ENCODE measurements at regions not wholly inside any gene's neighbourhood (a gene's known extent, or its start where the extent isn't known, plus 50 kb on each side); places are given as distances from the start of the nearest gene placed in this dataset.
"Not testable (repeated sequence)": the region's sequence is repeated elsewhere in the genome, so short reads cannot be mapped to it uniquely, and the experiment has no call there.

DNA sequence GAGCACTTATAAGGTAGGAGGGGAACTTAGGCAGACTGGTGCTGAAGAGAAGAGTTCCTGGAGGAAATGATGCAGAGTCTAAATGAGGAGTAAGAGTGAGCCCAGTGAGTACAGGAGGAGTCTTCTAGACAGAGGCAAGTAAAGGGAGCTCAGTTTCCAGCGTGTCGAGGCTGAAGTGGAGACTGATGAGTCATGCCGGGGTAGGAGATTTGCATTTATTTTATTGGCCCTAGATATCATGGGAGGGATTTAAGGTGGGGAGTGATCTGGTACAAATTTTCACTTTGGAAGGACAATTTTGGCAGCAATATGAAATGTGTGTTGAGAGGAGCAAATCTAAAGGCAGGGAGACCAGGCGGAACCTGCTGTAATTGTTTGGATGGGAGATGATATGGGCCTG, 157.5 kb downstream of the TTC8 start:
- no peak for FAIRE-seq
- DNase-seq (ENCODE audit: insufficient read length, low spot score) = no peak

DNA sequence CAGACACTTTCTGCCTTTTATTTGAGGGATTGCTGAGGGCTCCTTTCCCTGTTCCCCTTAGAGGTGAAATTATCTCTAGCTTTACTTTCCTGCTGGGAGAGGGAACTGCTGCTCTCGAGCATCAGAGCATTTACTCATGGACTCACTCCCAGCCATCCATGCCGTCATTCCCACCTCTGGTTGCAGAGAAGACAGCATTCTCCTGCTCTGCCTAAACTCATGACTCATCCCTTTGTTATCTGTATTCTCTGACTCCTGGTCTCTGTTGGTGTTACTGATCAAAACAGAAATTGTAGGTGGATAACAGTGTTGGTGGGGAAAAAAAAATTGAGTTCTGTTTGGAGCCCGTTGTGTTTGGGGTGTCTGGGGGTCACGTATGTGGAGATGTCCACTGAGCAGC, 159.3 kb downstream of the TTC8 start:
- DNase-seq (ENCODE audit: insufficient read length, low spot score) (peak; percentile 40), FAIRE-seq (peak; percentile 28)

DNA sequence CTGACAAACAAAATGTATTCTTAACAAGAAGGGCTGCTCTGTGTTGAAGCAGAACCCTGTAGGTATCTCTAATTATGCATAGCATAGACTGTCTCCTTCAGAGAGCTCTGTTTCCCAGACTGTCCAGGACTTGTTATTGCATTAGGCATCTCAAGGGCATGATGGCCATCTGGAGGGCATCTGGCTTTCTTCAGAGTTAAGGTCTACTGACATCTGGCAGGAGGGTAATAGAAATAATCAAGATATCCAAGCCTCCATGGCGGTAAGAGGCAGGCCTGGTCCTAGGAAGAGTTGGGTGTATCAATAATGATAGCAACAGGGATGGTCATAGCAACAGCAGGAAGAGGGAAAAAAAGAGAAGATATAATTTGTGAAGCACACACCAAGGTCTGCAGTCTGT, 161.2 kb downstream of the TTC8 start:
- DNase-seq (ENCODE audit: insufficient read length, low spot score) (no peak), FAIRE-seq (no peak)

DNA sequence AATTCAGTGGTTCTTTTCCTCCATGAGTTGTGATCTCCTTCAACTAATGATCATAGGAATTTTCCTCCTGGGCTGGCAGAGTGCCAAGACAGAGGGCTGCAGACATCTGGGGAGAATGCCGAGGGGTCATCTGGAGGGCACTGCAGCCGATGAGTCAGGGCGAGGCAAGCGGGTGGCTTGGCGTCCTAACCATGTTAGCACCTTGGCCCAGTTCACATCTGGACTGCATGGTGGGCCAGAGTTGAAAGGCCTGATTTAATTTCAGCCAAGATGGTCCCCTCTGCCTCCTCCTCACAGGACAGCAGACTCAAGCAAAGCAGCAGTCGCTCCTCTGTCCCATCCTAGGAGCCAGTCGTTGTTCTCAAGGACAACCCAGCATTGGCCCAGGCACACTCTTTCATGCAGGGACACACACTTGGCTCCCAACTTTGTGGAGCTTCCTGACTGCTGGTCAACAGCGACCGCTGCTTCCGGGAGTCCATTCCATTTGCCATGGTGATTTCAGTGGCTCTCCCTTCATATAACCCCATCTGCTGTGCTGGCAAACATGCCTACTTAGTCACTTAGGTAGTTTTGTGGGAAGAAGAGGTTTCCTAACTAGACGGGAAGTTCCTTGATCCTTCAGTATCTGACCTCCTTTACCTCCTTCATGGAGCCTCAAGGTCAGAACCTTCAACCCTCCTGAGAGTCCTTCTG, 161.8 kb downstream of the TTC8 start:
- no peak for FAIRE-seq
- DNase-seq (ENCODE audit: insufficient read length, low spot score) = peak; percentile 22

DNA sequence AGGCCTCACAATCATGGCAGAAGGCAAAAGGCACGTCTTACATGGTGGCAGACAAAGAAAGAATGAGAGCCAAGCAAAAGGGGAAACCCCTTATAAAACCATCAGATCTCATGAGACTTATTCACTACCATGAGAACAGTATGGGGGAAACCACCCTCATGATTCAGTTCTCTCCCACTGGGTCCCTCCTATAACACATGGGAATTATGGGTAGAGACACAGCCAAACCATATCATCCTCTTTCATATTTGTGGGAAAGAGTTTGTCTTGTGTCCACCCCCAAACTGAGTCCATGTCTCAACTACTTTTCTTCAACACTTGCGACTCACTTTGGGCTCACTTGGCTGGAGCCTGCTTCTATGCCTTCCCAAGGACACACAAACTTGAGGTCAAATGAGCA, 162.5 kb downstream of the TTC8 start:
- DNase-seq (ENCODE audit: insufficient read length, low spot score); FAIRE-seq: not testable (repeated sequence)

DNA sequence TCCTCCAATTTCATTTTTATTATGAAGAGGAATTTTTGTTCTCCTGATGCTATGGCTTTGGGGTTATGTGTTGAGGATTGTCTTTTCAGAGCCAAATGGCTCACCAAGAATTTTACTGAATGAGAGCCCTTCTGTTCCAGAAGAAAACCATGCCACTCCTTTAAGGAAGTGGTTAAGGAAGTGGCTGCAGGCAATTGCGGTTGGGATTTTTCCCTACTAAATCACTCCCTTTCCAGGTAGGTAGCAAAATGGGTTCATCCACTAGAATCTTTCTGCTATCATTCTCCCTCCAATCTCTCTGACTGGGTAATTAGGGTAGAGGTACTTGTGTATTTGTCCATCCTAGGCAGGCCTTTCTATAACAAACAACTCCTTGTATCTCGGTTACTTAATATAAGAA, 163.1 kb downstream of the TTC8 start:
- DNase-seq (ENCODE audit: insufficient read length, low spot score) (no peak), FAIRE-seq (no peak)

DNA sequence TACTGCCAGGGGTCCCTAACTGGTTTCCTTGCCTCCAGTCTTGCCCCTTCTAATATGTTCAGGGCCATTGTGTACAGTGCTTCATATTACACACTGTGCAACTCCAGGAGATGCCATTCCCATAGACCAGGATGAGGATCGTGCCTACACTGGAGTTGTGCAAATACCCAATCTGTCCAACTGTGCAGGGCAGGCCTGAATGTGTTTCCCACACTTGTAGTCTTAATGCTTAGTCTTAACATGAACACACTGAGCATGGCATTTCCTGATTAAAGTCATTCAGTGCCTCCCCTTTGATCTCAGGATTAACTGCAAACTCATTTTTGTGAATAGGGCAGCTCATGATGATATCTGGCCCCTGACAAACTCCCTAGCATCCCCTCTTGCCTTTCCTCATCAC, 165.5 kb downstream of the TTC8 start:
- DNase-seq (ENCODE audit: insufficient read length, low spot score) (no peak), FAIRE-seq (no peak)

DNA sequence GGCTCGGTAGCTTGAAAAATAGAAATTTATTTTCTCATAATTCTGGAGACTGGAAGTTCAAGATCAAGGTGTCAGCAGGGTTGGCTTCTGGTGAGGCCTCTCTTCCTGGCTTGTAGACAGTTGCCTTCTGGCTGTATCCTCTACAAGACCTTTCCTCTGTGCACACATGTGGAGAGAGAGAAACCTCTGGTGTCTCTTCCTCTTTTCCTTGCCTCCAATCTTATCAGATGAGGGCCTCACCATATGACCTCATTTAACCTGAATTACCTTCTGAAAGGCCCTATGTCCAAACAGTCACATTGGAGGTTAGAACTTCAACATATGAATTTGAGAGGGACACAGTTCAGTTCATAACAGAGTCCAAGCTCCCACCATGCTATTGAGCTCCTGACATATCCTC, 166.4 kb downstream of the TTC8 start:
- DNase-seq (ENCODE audit: insufficient read length, low spot score) (no peak), FAIRE-seq (no peak)

DNA sequence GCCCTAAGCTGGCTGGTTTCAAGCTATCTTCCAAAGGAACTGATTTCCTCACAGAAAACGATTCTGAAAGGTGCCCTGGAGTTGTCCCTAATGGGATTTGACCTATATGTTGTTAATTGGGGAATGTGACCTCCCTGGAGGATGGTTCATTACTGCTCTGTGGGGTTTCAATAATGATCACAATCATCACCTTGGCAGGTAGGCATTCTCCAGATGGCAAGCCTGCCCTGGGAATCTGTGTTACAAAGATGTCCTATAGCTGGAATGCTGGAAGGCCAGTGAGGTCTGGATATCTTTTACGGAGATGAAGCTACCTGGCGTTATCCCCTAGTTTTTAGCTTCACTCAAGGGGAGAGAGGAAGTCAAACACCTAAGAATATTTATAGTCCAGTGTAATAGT, 167.6 kb downstream of the TTC8 start:
- DNase-seq (ENCODE audit: insufficient read length, low spot score) (no peak), FAIRE-seq (no peak)

DNA sequence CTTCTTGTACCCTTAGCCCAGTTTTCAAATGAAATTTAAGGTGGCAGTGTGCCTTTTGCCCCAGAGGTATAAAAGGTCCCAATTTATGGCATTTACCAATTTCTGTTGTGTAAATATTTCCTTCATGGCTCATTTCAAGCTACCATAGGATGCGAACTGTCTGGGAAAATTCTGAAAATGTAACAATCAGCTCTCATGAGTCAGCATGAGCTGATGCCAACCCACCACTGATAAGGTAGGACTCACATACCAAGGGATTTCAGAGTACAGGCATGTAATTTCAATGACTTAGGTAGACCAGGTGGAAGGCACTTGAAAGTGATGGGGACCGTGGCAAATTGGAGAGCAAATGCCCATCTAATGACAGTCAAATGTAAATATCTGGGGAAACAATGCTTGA, 169.5 kb downstream of the TTC8 start:
- no peak for FAIRE-seq
- DNase-seq (ENCODE audit: insufficient read length, low spot score) = no peak

DNA sequence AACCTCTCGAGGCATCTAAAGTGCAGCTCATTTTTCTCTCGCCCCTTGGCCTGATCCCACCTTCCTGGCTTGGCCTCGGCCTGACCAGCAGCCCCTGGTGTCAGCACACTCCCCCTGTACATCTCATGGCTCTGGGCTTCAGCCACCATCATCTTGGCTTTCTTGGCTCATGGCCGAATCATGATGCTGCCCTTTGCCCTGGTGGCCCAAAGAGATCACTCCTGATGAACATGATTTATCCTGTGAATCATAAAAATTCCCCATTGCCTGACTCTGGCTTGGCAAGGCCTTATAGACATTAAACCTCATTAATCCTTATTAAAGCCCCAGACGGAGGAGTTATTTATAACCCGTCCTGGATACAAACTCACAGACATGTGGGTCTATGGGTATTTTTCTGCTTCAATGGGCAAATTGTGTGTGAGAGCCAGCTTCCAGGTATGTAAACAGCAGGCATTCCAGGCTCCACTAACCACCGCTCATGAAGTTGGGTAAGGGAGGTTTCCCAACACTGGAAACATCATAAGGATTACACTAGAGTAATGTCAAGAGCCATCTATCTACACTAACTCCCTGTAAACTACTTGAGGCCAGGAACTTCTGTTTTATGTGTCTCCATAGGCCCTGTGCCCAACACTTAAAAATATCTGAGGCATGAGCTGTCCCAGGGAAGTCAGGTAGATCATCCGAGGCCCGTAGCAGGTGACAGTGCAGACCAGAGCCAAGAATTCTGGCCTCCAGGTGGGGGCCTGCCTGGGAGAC, 171.2 kb downstream of the TTC8 start:
- FAIRE-seq (no peak), DNase-seq (ENCODE audit: insufficient read length, low spot score) (no peak)

DNA sequence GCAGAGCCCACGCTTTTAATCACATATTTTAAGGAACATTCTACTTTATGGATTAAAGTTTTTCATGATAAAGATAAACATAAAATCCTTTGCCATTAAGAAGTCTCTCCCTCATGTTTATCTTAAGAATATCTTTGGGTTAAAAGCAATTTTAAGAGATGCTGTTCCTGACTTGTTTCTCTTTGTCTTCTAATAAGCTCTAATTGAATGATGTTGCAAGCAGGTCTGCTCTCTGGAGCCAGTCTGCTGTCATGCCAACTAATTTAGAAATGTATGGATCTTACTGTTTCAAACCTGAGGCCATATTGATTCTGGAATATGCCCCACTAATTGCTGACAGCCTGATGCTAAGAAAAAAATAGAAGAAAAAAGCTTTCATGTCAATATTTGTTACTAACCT, 173.6 kb downstream of the TTC8 start:
- DNase-seq (ENCODE audit: insufficient read length, low spot score) = no peak
- no peak for FAIRE-seq

DNA sequence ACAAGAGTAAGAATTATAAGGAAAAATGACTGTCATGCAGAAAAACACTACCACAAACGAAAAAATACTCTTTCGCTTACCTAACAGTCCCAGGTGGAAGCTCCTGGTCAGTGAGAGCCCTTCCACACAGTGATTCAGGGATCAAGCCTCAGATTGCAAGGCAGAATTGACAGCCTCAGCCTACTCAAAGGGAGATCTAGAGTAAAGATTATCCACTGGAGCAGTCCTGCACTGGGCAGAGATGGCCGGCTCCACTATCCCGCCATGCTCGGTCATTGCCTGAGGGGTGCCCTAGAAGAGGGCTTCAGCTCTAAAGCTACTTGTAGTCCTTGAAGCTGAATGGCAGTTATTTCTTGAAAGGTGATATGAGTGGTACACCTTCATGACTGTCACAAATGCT, 174.7 kb downstream of the TTC8 start:
- FAIRE-seq = no peak
- DNase-seq (ENCODE audit: insufficient read length, low spot score) = no peak

DNA sequence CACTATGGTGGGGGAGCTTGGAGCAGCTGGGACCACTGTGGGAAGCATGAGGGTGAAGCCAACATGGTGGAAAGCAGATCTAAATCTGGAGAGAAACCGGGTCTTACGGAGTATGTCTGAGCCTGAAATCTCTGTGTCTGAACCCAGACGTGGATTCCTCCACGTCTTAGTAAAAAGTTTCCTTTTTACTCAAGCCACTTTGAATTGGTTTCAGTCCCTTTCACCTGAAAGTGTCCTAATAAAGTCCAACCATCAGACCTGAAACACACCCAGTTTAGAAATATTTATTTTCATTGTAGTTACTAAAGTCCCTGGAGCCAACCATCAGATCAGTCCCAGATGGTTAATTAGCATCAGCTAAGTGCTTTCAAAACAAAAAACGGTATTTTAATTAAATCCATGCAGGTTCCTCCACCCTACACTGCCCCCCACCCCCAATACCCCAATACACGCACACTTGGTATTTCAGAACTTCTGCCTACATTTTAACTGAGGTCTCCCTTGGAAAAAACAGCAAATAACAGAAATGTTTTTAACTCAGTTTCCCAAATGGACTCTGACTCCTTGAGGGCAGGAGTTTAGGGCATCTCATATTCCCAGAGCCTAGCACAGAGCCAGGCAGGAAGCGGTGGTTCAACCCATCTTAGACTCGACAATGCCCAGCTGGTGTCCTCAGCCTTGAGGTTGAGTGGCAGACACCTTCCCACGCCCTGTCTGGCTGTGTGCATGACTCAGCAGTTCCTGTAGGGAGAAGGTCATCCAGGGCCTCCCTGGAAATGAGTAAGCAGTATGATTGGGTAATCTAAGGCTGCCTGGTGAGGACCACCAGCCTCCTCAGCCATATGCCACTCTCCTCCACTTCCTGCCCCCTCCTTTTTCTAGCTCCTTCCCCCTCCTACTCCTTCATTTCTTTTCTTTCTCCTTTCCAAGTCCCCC, 175.8 kb downstream of the TTC8 start:
- DNase-seq (ENCODE audit: insufficient read length, low spot score) = peak; percentile 81
- FAIRE-seq = peak; percentile 59

DNA sequence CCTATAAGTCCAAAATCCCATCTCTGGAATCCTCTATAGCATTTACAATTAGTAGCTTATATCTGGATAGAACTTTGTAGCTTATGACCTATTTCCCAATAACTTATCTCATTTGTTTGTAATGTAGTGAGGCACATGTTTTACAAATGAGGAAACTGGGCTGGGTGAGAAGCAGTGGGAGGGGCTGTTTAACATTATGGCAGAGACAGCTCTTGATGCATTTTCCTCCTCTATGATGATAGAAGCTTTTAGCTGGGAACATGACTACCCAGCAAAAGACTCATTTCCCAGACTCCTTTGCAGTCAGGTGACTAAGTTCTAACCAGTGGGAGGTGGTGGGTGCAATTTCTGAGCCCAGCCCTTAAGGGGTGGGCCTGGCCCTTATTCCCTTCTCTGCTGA, 179.7 kb downstream of the TTC8 start:
- DNase-seq (ENCODE audit: insufficient read length, low spot score) (no peak), FAIRE-seq (no peak)

DNA sequence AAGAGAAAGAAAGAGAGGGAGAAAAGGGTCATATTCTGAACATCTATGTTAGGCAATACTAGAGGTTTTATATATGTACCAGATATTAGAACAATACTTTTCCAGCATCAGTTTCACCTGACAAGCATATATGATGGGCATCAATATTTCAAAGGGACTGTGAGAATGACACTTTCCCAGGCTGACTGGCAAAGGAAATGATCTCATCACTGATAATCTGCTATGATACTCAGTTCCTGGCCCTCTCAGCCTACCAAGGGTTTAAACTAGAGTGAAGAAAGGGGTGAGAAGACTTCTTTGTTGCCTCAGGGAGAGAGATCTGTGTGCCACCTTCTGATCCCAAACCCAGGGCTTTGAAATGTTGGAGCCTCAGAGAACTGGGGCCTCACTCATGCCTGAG, 183.5 kb downstream of the TTC8 start:
- no peak for FAIRE-seq
- DNase-seq (ENCODE audit: insufficient read length, low spot score) = no peak

DNA sequence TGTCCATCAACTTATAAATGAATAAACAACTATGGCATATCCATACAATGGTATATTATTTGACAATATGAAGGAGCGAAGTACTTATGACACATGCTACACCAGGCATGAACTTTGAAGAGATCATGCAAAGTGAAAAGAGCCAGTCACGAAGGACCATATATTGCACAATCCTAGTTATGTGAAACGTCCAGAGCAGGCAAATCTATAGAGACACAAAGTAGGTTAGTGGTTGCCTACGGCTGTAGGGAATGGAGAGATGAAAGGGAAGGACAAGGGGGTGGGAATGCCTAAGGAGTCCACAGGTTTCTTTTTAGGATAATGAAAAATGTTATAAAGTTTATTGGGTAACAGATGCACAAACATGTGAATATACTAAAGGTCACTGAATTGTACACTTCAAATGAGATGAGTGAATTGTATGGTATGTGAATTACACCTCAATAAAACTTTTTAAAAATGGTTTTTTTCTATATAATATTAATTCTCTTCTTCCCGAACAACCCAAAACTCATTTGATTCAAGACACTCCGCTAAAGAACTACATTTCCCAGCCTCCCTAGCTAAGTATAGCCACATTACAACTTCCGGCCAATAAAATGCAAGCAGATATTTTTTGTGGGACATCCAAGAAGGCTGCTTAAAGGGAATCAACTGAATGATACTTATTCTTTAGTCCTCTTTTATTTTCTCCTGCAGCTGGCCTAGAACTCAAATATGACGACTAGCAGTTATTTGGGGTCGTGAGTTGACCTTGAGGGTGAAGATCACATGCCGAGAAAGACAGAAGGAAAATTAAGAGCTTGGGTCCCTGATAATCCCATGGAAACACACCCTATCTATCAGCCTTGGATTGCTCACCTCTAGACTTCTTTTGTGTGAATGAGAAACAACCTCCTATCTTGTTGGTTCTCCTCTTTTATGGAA, 187.2 kb downstream of the TTC8 start:
- DNase-seq (ENCODE audit: insufficient read length, low spot score) (no peak), FAIRE-seq (no peak)

DNA sequence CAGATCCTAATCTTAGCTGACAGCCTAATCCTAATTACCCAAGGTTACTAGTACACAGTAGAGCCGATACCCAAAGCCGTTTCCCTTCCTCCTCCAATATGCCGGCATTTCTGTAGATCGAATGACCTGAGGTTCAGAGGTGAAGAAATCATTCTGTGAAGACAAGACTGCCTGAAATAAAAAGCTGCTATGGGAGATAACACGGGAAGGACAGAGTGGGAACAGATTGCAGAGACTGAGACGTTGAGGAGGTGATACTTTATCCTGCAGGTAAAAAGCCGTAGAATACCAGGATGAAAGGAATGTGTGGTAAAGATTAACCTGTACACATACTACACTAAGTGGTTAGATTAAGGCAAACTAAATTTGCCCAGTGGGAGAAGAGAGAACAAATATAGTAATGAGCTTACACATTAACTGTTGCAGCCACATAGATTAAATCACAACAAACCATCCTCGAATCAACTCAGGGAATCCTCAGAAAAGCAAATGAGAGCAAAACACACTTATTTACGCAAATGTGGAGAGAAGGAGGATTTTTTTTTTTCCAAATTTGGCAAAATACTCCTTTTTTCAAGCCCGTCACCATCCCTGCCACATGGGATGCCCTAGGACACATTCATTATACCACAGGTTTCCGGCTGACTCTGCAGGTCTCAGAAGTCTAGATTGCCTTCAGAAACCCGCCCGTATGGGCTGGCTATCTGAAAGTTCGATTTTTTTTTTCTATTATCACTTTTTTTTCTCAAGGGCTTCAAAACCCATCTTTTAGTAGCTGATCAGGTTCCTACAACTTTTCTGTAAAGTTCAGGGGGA, 188.0 kb downstream of the TTC8 start:
- no peak for FAIRE-seq

DNA sequence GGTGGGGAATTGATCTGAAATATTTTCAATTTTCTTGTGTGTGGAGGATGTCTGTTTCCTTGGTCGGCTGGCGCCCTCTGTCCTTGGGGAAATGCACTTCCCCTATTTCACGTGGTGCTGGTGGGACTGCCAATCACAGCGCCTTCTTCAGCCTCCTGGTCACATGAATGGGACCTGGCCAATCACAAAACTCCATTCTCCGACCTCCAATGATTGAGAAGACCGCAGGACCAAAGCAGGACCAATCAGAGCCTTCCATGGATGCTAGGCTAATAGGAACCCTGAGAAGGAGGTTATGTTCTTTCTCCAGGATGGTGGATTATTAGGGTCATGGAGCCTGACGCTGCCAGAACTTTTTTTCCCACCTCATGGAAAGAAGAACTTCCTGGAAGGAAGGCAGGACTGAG, 188.7 kb downstream of the TTC8 start:
- peak; percentile 46 for DNase-seq (ENCODE audit: insufficient read length, low spot score)
- peak; percentile 49 for FAIRE-seq

More for the DNA sequence above, 188.0 kb downstream of the TTC8 start:
- no peak for DNase-seq (ENCODE audit: insufficient read length, low spot score)

Data from HTR-8/SVneo (cell line).